ENCODE measurements at regions not wholly inside any gene's neighbourhood (a gene's known extent, or its start where the extent isn't known, plus 50 kb on each side); places are given as distances from the start of the nearest gene placed in this dataset.

GRCh38 chr6:88220493-88220892, 54.3 kb upstream of the CNR1 start:
- Histone ChIP-seq H2AFZ (ENCODE audit: control insufficient read depth, low read length) (no peak overlapping the region), H3K79me2 (ENCODE audit: control insufficient read depth, insufficient read depth, low read length) (no peaks in the 10 kb centered on the region), H3K9me3 (ENCODE audit: control insufficient read depth, low read depth, low read length) (no peaks in the 10 kb centered on the region), H3K4me3 (ENCODE audit: control insufficient read depth in 2 of 3, extremely low read depth in 1 of 3, insufficient read depth in 2 of 3, low read depth in 1 of 3, low read length in 3 of 3) (no peak overlapping the region), H3K4me2 (ENCODE audit: control insufficient read depth, extremely low read depth, insufficient read depth, low read depth, low read length) (no peak overlapping the region), H4K20me1 (ENCODE audit: control insufficient read depth, extremely low read depth, insufficient read depth, low read length) (no peaks in the 10 kb centered on the region), H3K36me3 (ENCODE audit: control insufficient read depth in 2 of 2, extremely low read depth in 1 of 2, insufficient read depth in 2 of 2, low read length in 2 of 2) (no peaks in the 10 kb centered on the region), H3K4me1 (ENCODE audit: control insufficient read depth, extremely low read depth, insufficient read depth, low read length) (no peaks in the 10 kb centered on the region), H3K27ac (ENCODE audit: control insufficient read depth, insufficient read depth, low read length) (no peak overlapping the region), H3K9me1 (ENCODE audit: control insufficient read depth, extremely low read depth, insufficient read depth, low read length) (no peaks in the 10 kb centered on the region), H3K9ac (ENCODE audit: control insufficient read depth, extremely low read depth, insufficient read depth, low read length) (no peak overlapping the region), H3K27me3 (ENCODE audit: control insufficient read depth, extremely low read depth, insufficient read depth, low read length) (no peaks in the 10 kb centered on the region)
- no peak for FAIRE-seq
- TF ChIP-seq CTCF (optimal IDR thresholded peaks at IDR 0.05 in 1 of 3, IDR thresholded peaks at IDR 0.05 in 1 of 3, conservative IDR thresholded peaks at IDR 0.05 in 1 of 3; ENCODE audit: extremely low read depth in 1 of 3, insufficient read depth in 2 of 3, low read length in 3 of 3), result no peak
- TF ChIP-seq EZH2 (IDR thresholded peaks at IDR 0.05; ENCODE audit: low read length), result no peak
- dilution Hi-C loops (cut with MboI; ENCODE audit: extremely low pct_ligation_motif_present, low sequenced_read_pairs), result no loop called here
- DNase-seq (ENCODE audit: low read depth, low spot score), result no peak

GRCh38 chr6:88216182-88216581, 50.0 kb upstream of the CNR1 start:
- Histone ChIP-seq H3K79me2 (ENCODE audit: control insufficient read depth, insufficient read depth, low read length) (no peaks in the 10 kb centered on the region), H3K4me2 (ENCODE audit: control insufficient read depth, extremely low read depth, insufficient read depth, low read depth, low read length) (no peak overlapping the region), H3K4me1 (ENCODE audit: control insufficient read depth, extremely low read depth, insufficient read depth, low read length) (no peaks in the 10 kb centered on the region), H3K9me1 (ENCODE audit: control insufficient read depth, extremely low read depth, insufficient read depth, low read length) (no peaks in the 10 kb centered on the region), H3K27me3 (ENCODE audit: control insufficient read depth, extremely low read depth, insufficient read depth, low read length) (no peaks in the 10 kb centered on the region), H3K9me3 (ENCODE audit: control insufficient read depth, low read depth, low read length) (no peaks in the 10 kb centered on the region), H2AFZ (ENCODE audit: control insufficient read depth, low read length) (no peak overlapping the region), H3K27ac (ENCODE audit: control insufficient read depth, insufficient read depth, low read length) (no peak overlapping the region), H3K9ac (ENCODE audit: control insufficient read depth, extremely low read depth, insufficient read depth, low read length) (no peak overlapping the region), H3K36me3 (ENCODE audit: control insufficient read depth in 2 of 2, extremely low read depth in 1 of 2, insufficient read depth in 2 of 2, low read length in 2 of 2) (no peaks in the 10 kb centered on the region), H3K4me3 (ENCODE audit: control insufficient read depth in 2 of 3, extremely low read depth in 1 of 3, insufficient read depth in 2 of 3, low read depth in 1 of 3, low read length in 3 of 3) (no peak overlapping the region), H4K20me1 (ENCODE audit: control insufficient read depth, extremely low read depth, insufficient read depth, low read length) (no peaks in the 10 kb centered on the region)
- FAIRE-seq, result no peak
- TF ChIP-seq EZH2 (IDR thresholded peaks at IDR 0.05; ENCODE audit: low read length), result no peak
- no peak for TF ChIP-seq CTCF (optimal IDR thresholded peaks at IDR 0.05 in 1 of 3, IDR thresholded peaks at IDR 0.05 in 1 of 3, conservative IDR thresholded peaks at IDR 0.05 in 1 of 3; ENCODE audit: extremely low read depth in 1 of 3, insufficient read depth in 2 of 3, low read length in 3 of 3)
- dilution Hi-C loops (cut with MboI; ENCODE audit: extremely low pct_ligation_motif_present, low sequenced_read_pairs), result no loop called here
- DNase-seq (ENCODE audit: low read depth, low spot score), result no peak
